Nephron (organoid): ENCODE measurements at regions not wholly inside any gene's neighbourhood (a gene's known extent, or its start where the extent isn't known, plus 50 kb on each side); places are given as distances from the start of the nearest gene placed in this dataset.

Source experiments
- H3K27ac Mint-ChIP-seq, 3 experiments: 2 replicates each; pipeline ENCODE4 v1.8.0; 2020; ENCODE audit warnings: mixed read lengths in 3 of 3, mild to moderate bottlenecking in 2 of 3, moderate library complexity in 1 of 3
- H3K27me3 Mint-ChIP-seq: 2 replicates; pipeline ENCODE4 v1.8.0; 2021; ENCODE audit warnings: low read depth, mild to moderate bottlenecking, moderate library complexity, mixed read lengths
- H3K36me3 Mint-ChIP-seq: 2 replicates; pipeline ENCODE4 v1.8.0; 2020; ENCODE audit warnings: low read depth, mixed read lengths
- H3K4me1 Mint-ChIP-seq: 2 replicates; pipeline ENCODE4 v1.8.0; 2020; ENCODE audit warnings: mixed read lengths
- H3K4me3 Mint-ChIP-seq, 3 experiments: 2 replicates each; pipeline ENCODE4 v1.8.0; 2020; ENCODE audit warnings: mild to moderate bottlenecking in 3 of 3, mixed read lengths in 3 of 3, moderate library complexity in 2 of 3
- H3K9me3 Mint-ChIP-seq: 2 replicates; pipeline ENCODE4 v1.8.0; 2020; ENCODE audit warnings: mixed read lengths
- TF ChIP-seq, protein P1 (sequence below), 3 experiments: fragments of 200-600 bp; sonication (generic); IDR thresholded peaks; one replicate each; pipeline ENCODE4 v1.5.0; 2021; ENCODE audit warnings: antibody characterized with exemption in 3 of 3; ENCODE audit not compliant: unreplicated experiment in 3 of 3

DNA sequence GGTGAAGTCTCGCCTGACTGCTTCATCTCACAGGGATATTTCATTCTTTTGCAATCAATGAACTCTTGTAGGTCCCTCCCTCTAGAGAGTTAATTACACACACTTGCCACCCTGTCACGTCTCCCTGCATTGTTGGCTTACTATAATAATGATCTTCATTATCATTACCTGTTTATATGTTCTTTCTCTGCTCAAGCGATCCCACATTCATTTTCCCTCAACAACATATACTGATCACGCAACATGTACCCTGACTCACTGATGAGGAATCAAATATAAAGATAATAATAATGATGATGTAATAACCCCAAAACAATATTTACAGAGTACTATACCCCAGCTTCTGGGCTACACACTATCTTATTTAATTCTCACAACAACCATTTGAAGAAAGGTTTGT lies 88.5 kb downstream of the FEM1C start:
- peak overlapping the region in 1 of 3 experiments; percentile 16 for H3K27ac Mint-ChIP-seq
- H3K9me3 Mint-ChIP-seq, result no peaks in the 10 kb centered on the region
- peaks cover 13% of the 10 kb centered on the region for H3K4me1 Mint-ChIP-seq
- TF ChIP-seq, protein P1, sequence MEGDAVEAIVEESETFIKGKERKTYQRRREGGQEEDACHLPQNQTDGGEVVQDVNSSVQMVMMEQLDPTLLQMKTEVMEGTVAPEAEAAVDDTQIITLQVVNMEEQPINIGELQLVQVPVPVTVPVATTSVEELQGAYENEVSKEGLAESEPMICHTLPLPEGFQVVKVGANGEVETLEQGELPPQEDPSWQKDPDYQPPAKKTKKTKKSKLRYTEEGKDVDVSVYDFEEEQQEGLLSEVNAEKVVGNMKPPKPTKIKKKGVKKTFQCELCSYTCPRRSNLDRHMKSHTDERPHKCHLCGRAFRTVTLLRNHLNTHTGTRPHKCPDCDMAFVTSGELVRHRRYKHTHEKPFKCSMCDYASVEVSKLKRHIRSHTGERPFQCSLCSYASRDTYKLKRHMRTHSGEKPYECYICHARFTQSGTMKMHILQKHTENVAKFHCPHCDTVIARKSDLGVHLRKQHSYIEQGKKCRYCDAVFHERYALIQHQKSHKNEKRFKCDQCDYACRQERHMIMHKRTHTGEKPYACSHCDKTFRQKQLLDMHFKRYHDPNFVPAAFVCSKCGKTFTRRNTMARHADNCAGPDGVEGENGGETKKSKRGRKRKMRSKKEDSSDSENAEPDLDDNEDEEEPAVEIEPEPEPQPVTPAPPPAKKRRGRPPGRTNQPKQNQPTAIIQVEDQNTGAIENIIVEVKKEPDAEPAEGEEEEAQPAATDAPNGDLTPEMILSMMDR (IDR thresholded peaks at IDR 0.05; ENCODE audit: unreplicated experiment in 3 of 3), result no peak
- H3K36me3 Mint-ChIP-seq, result no peaks in the 10 kb centered on the region
- no peak overlapping the region for H3K4me3 Mint-ChIP-seq
- H3K27me3 Mint-ChIP-seq, result peaks cover 3% of the 10 kb centered on the region

DNA sequence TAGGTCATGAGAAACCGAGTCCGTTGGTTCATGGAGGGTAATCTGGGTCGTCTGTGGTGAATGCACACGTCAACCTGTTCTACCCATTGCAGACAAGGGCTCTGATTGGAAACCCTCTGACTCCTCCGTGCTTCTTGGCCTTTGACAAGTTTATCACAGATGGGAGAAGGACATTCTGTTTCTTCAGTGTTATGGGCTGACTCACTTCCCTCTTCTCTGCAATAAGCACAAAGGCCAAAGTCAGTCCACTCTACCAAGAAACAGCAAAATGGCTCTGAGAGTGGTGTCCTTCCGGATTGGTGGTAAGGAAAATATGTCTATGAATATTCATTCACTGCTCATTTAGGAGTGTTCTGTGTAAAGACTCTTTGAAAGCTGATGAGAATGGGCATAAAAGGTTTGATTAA lies 89.3 kb downstream of the FEM1C start:
- H3K27ac Mint-ChIP-seq, result no peak overlapping the region
- H3K9me3 Mint-ChIP-seq, result no peaks in the 10 kb centered on the region
- peaks cover 3% of the 10 kb centered on the region for H3K27me3 Mint-ChIP-seq
- H3K4me3 Mint-ChIP-seq, result no peak overlapping the region
- peaks cover 21% of the 10 kb centered on the region for H3K4me1 Mint-ChIP-seq
- TF ChIP-seq, protein P1 (IDR thresholded peaks at IDR 0.05; ENCODE audit: unreplicated experiment in 3 of 3), result no peak
- no peaks in the 10 kb centered on the region for H3K36me3 Mint-ChIP-seq

DNA sequence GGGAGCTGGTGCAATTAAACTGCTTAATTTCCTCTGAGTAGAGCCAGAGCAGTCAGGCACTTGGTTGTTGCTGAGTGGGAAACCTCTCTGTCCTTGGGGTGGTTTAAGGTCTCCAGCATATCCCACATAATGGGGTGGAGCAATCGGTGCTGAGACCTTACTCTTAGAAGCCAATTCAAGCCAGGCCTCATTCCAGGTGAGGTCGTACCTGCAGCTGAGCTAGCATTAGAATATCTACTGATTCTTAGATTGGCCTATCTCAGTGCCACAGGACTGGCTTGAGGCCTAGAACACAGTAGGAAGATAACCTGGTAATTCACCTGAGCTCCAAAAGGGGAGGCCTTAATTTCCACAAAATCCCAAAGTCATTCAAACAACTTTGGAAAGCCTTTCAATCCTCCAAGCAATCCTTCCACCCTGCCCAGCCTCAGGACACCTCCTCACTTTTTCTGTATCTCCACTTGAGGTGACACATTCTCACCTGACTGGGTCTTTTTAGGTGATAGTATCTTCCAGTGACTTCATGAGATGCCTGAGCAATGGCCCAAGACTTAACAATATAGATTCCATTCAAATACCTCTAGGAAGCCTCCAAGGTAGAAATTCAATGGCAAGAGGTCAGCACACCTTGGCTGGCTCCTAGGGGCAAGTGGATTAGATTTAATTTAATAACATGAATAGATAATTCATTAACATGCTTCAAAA lies 91.0 kb downstream of the FEM1C start:
- TF ChIP-seq, protein P1 (IDR thresholded peaks at IDR 0.05; ENCODE audit: unreplicated experiment in 3 of 3), result no peak
- Mint-ChIP-seq H3K4me1 (peaks cover 21% of the 10 kb centered on the region), H3K4me3 (no peak overlapping the region), H3K27ac (peak overlapping the region in 1 of 3 experiments; percentile 48), H3K27me3 (peaks cover 3% of the 10 kb centered on the region), H3K36me3 (no peaks in the 10 kb centered on the region), H3K9me3 (no peaks in the 10 kb centered on the region)

DNA sequence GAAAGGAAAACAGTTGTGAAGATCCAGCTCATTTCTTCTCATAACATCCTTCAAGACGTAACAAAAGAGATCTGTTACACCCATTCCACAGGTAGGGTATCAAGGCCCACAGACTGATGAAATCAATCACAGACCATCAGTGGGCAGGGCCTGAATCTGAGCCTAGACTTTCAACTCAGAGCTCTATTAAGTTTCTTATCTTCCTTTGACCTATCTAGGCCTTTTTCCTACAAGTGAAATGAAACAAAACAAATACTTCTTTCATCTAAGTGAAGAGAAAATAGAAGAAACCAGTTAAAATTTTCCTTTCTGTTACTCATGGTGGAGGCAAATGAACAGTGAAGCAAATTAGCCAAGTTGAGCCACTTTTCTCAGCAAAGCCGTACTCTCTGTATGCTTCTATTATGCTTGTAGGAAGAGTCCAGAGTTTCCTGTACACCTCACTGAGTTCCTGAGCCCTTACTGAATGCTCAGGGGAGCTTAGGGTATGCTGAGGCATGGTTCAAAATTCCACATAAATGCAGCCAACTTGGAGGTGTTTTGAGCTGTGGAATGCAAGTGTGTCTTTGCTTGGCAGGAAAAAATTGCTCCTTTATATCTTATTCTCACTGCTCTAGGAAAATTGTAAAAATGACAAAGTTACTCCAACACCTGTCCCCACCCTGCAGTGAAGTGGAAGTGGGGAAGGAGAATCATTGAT lies 91.9 kb downstream of the FEM1C start:
- Mint-ChIP-seq H3K36me3 (peaks cover 3% of the 10 kb centered on the region), H3K27me3 (peaks cover 3% of the 10 kb centered on the region), H3K9me3 (peaks cover 3% of the 10 kb centered on the region), H3K4me3 (no peak overlapping the region), H3K27ac (peak overlapping the region; percentile 48 to 84 (median 67)), H3K4me1 (peaks cover 21% of the 10 kb centered on the region)
- TF ChIP-seq, protein P1 (IDR thresholded peaks at IDR 0.05; ENCODE audit: unreplicated experiment in 3 of 3), result no peak

DNA sequence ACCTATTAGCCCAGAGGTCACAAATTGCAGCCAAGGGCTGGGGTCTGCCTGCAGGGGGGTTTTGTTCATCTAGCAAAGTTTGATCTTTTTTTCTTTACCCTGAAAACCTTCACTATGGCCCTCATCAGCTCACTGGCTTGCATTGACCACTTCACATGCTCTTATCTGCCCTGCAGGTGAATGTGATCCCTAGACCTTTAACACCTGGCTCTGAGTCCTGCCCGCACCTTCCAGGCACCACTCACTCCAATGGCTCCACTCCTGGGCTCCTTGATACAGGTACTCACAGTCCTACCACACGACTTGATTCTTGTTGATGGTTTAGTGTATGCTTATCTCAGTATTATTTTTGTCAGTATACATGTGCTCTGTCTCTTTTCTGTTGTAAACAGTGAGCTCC lies 92.5 kb downstream of the FEM1C start:
- Mint-ChIP-seq H3K9me3 (peaks cover 3% of the 10 kb centered on the region), H3K27ac (peak overlapping the region; percentile 48 to 84 (median 67)), H3K27me3 (peaks cover 3% of the 10 kb centered on the region), H3K36me3 (peaks cover 3% of the 10 kb centered on the region), H3K4me1 (peaks cover 21% of the 10 kb centered on the region), H3K4me3 (no peak overlapping the region)
- TF ChIP-seq, protein P1 (IDR thresholded peaks at IDR 0.05; ENCODE audit: unreplicated experiment in 3 of 3), result no peak
